ENCODE measurements at regions not wholly inside any gene's neighbourhood (a gene's known extent, or its start where the extent isn't known, plus 50 kb on each side); places are given as distances from the start of the nearest gene placed in this dataset.

DNA sequence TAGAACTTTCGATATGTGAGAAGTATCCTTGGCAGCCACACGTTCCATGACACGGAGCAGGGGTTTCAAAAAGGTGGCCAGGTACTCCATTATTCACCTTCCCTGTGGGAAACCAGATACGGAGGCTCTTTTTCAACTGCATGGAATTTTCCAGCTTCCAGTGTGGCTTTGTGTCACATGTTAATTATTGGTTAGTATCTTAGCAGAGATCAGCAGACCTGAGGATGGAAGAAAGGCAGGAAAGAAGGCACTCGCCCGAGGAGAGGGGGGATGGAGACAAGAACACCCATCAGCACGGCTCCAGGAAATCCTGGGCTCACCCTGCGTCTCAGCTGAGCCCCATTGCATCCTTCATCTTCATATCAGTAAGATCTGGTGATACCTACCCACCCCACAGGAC lies 115.5 kb downstream of the PXDC1 start:
- Histone ChIP-seq H3K4me2 (no peak overlapping the region), H3K27ac (no peak overlapping the region), H3K9me3 (no peaks in the 10 kb centered on the region), H3K4me1 (no peaks in the 10 kb centered on the region), H3K4me3 (no peak overlapping the region)
- no peak for ATAC-seq
- ChIA-PET POLR2A (no interaction called here), CTCF (interaction anchor here (0.6 to 1.2 kb wide), 2 partner anchors 49 to 317 kb away, joined by 3 to 4 read pairs; no protein-coding TSS in a partner anchor)
- FAIRE-seq, result no peak
- no peak for DNase-seq (ENCODE audit: low read depth in 1 of 2, low spot score in 1 of 2)
- TF ChIP-seq RFX5 (IDR thresholded peaks at IDR 0.05), result no peak
- no peak for TF ChIP-seq HOXA7 (CRISPR knock-in tag; IDR thresholded peaks at IDR 0.05)
- no peak for TF ChIP-seq HDAC2 (IDR thresholded peaks at IDR 0.05)
- TF ChIP-seq ESRRA (IDR thresholded peaks at IDR 0.05; ENCODE audit: borderline replicate concordance, low read length), result no peak
- TF ChIP-seq NR3C1 (IDR thresholded peaks at IDR 0.05), result no peak
- no peak for TF ChIP-seq TP53 (CRISPR knock-in tag; IDR thresholded peaks at IDR 0.05)
- no peak for TF ChIP-seq PHF8 (IDR thresholded peaks at IDR 0.05; ENCODE audit: borderline replicate concordance, low read depth)
- no peak for TF ChIP-seq CHD4 (IDR thresholded peaks at IDR 0.05; ENCODE audit: borderline replicate concordance)
- no peak for TF ChIP-seq ZSCAN20 (CRISPR knock-in tag; IDR thresholded peaks at IDR 0.05)
- no peak for TF ChIP-seq MAFK (IDR thresholded peaks at IDR 0.05; ENCODE audit: partially characterized antibody)
- no peak for TF ChIP-seq CHD2 (IDR thresholded peaks at IDR 0.05; ENCODE audit: low read length, partially characterized antibody)
- TF ChIP-seq, protein P1, sequence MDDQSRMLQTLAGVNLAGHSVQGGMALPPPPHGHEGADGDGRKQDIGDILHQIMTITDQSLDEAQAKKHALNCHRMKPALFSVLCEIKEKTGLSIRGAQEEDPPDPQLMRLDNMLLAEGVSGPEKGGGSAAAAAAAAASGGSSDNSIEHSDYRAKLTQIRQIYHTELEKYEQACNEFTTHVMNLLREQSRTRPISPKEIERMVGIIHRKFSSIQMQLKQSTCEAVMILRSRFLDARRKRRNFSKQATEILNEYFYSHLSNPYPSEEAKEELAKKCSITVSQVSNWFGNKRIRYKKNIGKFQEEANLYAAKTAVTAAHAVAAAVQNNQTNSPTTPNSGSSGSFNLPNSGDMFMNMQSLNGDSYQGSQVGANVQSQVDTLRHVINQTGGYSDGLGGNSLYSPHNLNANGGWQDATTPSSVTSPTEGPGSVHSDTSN (IDR thresholded peaks at IDR 0.05), result no peak
- no peak for TF ChIP-seq SMC3 (IDR thresholded peaks at IDR 0.05)
- no peak for TF ChIP-seq FOSL2 (IDR thresholded peaks at IDR 0.05)
- TF ChIP-seq FOSL2 (CRISPR knock-in tag; IDR thresholded peaks at IDR 0.05), result no peak
- TF ChIP-seq EP300 (IDR thresholded peaks at IDR 0.05), result no peak
- no peak for TF ChIP-seq HOXB13 (CRISPR knock-in tag; IDR thresholded peaks at IDR 0.05; ENCODE audit: low read depth)
- TF ChIP-seq BHLHE40 (IDR thresholded peaks at IDR 0.05; ENCODE audit: low read depth, low read length), result no peak
- TF ChIP-seq FOSB (CRISPR knock-in tag; IDR thresholded peaks at IDR 0.05), result no peak
- TF ChIP-seq POLR2A (IDR thresholded peaks at IDR 0.05; ENCODE audit: low read length), result no peak
- no peak for TF ChIP-seq JUNB (IDR thresholded peaks at IDR 0.05)
- WGBS (ENCODE audit: missing lambda C conversion rate), result 83% methylated on average over 5 of the region's 8 CpGs

DNA sequence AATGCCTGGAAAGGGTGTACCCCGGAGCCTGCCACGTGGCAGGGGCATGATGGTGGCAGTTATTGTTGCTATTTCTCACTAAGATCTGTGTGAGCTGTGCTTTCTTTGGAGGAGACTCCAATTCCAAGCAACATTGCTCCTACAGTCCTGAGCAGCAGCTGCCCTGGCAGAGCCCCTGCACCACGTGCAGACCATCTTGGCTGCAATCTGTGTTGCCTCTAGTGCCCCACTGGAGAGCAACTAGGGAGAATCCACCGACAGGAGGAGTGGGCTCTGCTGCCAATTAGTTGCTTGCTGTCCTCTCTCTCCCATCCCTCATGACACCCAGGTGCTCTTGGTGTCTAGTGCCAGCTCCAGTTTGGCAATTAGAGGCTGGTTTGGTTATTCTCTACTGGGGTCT lies 116.0 kb downstream of the PXDC1 start:
- ATAC-seq (no peak), FAIRE-seq (no peak), DNase-seq (ENCODE audit: low read depth in 1 of 2, low spot score in 1 of 2) (no peak)
- POLR2A ChIA-PET, result no interaction called here
- CTCF ChIA-PET, result interaction anchor here (0.6 to 1.2 kb wide), 2 partner anchors 49 to 316 kb away, joined by 3 to 4 read pairs; no protein-coding TSS in a partner anchor
- Histone ChIP-seq H3K9me3 (no peaks in the 10 kb centered on the region), H3K4me1 (no peaks in the 10 kb centered on the region), H3K27ac (no peak overlapping the region), H3K4me3 (no peak overlapping the region), H3K4me2 (no peak overlapping the region)
- 43% methylated on average over 3 of the region's 4 CpGs for WGBS (ENCODE audit: missing lambda C conversion rate)
- TF ChIP-seq HDAC2 (IDR thresholded peaks at IDR 0.05), result no peak
- no peak for TF ChIP-seq KDM1A (IDR thresholded peaks at IDR 0.05; ENCODE audit: low read depth)
- TF ChIP-seq ESRRA (IDR thresholded peaks at IDR 0.05; ENCODE audit: borderline replicate concordance, low read length), result no peak
- TF ChIP-seq CHD4 (IDR thresholded peaks at IDR 0.05; ENCODE audit: borderline replicate concordance), result no peak
- TF ChIP-seq MYC (IDR thresholded peaks at IDR 0.05; ENCODE audit: borderline replicate concordance, low read length), result no peak
- no peak for TF ChIP-seq MAZ (IDR thresholded peaks at IDR 0.05; ENCODE audit: borderline replicate concordance, low read depth, low read length)
- TF ChIP-seq, protein P2, sequence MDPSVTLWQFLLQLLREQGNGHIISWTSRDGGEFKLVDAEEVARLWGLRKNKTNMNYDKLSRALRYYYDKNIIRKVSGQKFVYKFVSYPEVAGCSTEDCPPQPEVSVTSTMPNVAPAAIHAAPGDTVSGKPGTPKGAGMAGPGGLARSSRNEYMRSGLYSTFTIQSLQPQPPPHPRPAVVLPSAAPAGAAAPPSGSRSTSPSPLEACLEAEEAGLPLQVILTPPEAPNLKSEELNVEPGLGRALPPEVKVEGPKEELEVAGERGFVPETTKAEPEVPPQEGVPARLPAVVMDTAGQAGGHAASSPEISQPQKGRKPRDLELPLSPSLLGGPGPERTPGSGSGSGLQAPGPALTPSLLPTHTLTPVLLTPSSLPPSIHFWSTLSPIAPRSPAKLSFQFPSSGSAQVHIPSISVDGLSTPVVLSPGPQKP (IDR thresholded peaks at IDR 0.05; ENCODE audit: low read depth, low read length), result no peak

DNA sequence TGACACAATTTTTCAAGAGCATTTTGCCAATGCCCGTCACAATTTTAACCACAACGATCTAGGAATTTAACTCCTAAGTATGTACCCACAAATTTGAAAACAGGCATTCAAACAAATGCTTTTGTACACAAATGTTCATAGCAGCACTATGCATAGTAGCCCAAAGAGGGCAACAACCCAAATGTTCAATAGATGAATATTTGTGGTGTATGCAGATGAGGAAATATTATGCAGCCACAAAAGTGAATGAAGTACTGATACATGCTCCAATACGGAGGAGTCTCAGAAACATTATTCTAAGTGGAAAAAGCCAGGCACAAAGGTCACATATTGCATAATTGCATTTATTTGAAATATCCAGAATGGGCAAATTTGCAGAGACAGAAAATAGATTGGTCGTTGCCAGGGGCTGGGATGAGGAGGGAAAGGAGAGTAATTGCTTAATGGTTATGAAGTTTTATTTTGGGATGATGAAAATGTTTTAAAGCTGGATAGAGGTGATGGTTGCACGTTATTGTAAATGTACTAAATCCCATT lies 117.2 kb downstream of the PXDC1 start:
- DNase-seq (ENCODE audit: low read depth in 1 of 2, low spot score in 1 of 2), result no peak
- H3K4me2 ChIP-seq, result no peak overlapping the region
- ChIA-PET CTCF (no interaction called here), POLR2A (no interaction called here)
- no peak overlapping the region for H3K27ac ChIP-seq
- 57% methylated on average over 5 of the region's 5 CpGs for WGBS (ENCODE audit: missing lambda C conversion rate)
- FAIRE-seq, result no peak
- H3K4me3 ChIP-seq, result no peak overlapping the region
- H3K9me3 ChIP-seq, result no peaks in the 10 kb centered on the region
- no peak for ATAC-seq
- H3K4me1 ChIP-seq, result no peaks in the 10 kb centered on the region
- TF ChIP-seq ZNF302 (CRISPR knock-in tag; IDR thresholded peaks at IDR 0.05), result no peak
- no peak for TF ChIP-seq MAFK (IDR thresholded peaks at IDR 0.05; ENCODE audit: partially characterized antibody)
- TF ChIP-seq, protein P3, sequence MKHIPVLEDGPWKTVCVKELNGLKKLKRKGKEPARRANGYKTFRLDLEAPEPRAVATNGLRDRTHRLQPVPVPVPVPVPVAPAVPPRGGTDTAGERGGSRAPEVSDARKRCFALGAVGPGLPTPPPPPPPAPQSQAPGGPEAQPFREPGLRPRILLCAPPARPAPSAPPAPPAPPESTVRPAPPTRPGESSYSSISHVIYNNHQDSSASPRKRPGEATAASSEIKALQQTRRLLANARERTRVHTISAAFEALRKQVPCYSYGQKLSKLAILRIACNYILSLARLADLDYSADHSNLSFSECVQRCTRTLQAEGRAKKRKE (CRISPR knock-in tag; IDR thresholded peaks at IDR 0.05; ENCODE audit: low read depth), result no peak
- TF ChIP-seq, protein P4, sequence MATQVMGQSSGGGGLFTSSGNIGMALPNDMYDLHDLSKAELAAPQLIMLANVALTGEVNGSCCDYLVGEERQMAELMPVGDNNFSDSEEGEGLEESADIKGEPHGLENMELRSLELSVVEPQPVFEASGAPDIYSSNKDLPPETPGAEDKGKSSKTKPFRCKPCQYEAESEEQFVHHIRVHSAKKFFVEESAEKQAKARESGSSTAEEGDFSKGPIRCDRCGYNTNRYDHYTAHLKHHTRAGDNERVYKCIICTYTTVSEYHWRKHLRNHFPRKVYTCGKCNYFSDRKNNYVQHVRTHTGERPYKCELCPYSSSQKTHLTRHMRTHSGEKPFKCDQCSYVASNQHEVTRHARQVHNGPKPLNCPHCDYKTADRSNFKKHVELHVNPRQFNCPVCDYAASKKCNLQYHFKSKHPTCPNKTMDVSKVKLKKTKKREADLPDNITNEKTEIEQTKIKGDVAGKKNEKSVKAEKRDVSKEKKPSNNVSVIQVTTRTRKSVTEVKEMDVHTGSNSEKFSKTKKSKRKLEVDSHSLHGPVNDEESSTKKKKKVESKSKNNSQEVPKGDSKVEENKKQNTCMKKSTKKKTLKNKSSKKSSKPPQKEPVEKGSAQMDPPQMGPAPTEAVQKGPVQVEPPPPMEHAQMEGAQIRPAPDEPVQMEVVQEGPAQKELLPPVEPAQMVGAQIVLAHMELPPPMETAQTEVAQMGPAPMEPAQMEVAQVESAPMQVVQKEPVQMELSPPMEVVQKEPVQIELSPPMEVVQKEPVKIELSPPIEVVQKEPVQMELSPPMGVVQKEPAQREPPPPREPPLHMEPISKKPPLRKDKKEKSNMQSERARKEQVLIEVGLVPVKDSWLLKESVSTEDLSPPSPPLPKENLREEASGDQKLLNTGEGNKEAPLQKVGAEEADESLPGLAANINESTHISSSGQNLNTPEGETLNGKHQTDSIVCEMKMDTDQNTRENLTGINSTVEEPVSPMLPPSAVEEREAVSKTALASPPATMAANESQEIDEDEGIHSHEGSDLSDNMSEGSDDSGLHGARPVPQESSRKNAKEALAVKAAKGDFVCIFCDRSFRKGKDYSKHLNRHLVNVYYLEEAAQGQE (IDR thresholded peaks at IDR 0.05), result no peak
- TF ChIP-seq POLR2AphosphoS2 (conservative IDR thresholded peaks at IDR 0.05; ENCODE audit: low read length), result no peak
- TF ChIP-seq, protein P5, sequence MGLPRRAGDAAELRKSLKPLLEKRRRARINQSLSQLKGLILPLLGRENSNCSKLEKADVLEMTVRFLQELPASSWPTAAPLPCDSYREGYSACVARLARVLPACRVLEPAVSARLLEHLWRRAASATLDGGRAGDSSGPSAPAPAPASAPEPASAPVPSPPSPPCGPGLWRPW (IDR thresholded peaks at IDR 0.05), result no peak
- no peak for TF ChIP-seq JUN (IDR thresholded peaks at IDR 0.05)
- no peak for TF ChIP-seq FOSB (CRISPR knock-in tag; IDR thresholded peaks at IDR 0.05)
